ENCODE measurements at regions not wholly inside any gene's neighbourhood (a gene's known extent, or its start where the extent isn't known, plus 50 kb on each side); places are given as distances from the start of the nearest gene placed in this dataset.

DNA sequence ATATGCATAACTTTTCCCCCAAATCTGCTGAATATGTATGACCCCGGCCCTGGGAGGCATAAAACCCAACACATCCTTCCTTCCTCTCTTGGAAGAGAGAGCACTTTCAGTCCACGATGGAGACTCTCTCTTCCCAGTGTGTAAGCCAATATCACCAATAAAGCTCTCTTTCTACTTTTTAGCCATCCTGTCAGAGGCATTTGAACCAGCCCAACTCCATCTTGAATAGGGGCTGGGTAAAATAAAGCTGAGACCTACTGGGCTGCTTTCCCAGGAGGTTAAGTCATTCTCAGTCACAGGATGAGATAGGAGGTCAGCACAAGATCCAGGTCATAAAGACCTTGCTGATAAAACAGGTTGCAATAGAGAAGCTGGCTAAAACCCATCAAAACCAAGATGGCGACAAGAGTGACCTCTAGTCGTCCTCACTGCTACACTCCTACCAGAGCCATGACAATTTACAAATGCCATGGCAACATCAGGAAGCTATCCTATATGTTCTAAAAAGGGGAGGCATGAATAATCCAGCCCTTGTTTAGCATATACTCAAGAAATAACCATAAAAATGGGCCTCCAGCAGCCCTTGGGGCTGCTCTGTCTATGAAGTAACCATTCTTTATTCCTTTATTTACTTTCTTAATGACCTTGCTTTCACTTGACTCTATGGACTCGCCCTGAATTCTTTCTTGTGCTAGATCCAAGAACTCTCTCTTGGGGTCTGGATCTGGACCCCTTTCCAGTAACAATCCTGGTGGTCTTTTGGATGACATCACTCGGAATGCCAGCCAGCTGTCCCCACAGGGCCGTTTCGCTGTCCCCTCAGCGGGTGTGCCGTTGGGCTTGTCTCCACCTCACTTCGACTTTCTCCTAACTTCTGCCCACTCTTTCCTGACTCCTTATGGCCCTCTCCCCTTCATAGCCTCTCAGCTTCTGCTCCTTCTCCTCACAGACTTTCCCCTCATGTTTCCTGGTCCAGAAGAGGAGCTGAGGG is 53.4 kb upstream of the NKD1 start:
- H3K4me3 ChIP-seq: no peak overlapping the region
- no peaks in the 10 kb centered on the region for H3K27me3 ChIP-seq (ENCODE audit: control insufficient read depth in 3 of 3, insufficient read depth in 3 of 3, low read length in 2 of 3)
- WGBS, 2 donors: 88 to 94% methylated on average over 11 of the region's 11 CpGs
- DNase-seq (no peak), ATAC-seq (ENCODE audit: insufficient read depth, low FRiP score) (no peak)
- H3K36me3 ChIP-seq (ENCODE audit: control insufficient read depth in 4 of 4, insufficient read depth in 4 of 4, low read length in 4 of 4): no peaks in the 10 kb centered on the region
- no peak overlapping the region for H3K9ac ChIP-seq (ENCODE audit: insufficient read depth in 1 of 2, low read length in 2 of 2)
- TF ChIP-seq, protein P1, sequence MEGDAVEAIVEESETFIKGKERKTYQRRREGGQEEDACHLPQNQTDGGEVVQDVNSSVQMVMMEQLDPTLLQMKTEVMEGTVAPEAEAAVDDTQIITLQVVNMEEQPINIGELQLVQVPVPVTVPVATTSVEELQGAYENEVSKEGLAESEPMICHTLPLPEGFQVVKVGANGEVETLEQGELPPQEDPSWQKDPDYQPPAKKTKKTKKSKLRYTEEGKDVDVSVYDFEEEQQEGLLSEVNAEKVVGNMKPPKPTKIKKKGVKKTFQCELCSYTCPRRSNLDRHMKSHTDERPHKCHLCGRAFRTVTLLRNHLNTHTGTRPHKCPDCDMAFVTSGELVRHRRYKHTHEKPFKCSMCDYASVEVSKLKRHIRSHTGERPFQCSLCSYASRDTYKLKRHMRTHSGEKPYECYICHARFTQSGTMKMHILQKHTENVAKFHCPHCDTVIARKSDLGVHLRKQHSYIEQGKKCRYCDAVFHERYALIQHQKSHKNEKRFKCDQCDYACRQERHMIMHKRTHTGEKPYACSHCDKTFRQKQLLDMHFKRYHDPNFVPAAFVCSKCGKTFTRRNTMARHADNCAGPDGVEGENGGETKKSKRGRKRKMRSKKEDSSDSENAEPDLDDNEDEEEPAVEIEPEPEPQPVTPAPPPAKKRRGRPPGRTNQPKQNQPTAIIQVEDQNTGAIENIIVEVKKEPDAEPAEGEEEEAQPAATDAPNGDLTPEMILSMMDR (IDR thresholded peaks at IDR 0.05; ENCODE audit: control extremely low read depth, extremely low read depth): no peak
- peaks cover 0 to 15% (median 0%) of the 10 kb centered on the region in 5 donors for H3K4me1 ChIP-seq (ENCODE audit: control insufficient read depth in 5 of 5, insufficient read depth in 5 of 5, low read length in 5 of 5)
- H3K9me3 ChIP-seq (ENCODE audit: control insufficient read depth in 4 of 4, insufficient read depth in 3 of 4, low read length in 3 of 4): no peaks in the 10 kb centered on the region
- no peak overlapping the region for H3K27ac ChIP-seq (ENCODE audit: low read depth in 1 of 2, low read length in 1 of 2)

DNA sequence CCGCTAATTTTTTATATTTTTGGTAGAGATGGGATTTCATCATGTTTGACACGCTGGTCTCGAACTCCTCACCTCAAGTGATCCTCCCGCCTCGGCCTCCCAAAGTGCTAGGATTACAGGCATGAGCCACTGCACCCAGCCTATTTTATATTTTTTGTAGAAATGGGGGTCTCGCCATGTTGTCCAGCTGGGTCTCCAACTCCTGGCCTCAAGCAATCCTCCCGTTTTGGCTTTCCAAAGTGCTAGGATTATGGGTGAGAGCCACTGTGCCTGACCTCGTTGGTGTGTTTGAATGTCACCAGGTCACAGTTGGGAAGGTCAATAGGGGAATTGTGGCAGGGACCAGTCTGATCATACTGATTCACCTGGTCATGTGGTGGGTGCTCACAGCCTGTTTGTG is 56.7 kb upstream of the NKD1 start:
- H3K27me3 ChIP-seq (ENCODE audit: control insufficient read depth in 3 of 3, insufficient read depth in 3 of 3, low read length in 2 of 3): no peaks in the 10 kb centered on the region
- no peak overlapping the region for H3K9ac ChIP-seq (ENCODE audit: insufficient read depth in 1 of 2, low read length in 2 of 2)
- WGBS, 2 donors: 90 to 94% methylated on average over 8 of the region's 8 CpGs
- ATAC-seq (ENCODE audit: insufficient read depth, low FRiP score): no peak
- H3K36me3 ChIP-seq (ENCODE audit: control insufficient read depth in 4 of 4, insufficient read depth in 4 of 4, low read length in 4 of 4): no peaks in the 10 kb centered on the region
- no peaks in the 10 kb centered on the region for H3K9me3 ChIP-seq (ENCODE audit: control insufficient read depth in 4 of 4, insufficient read depth in 3 of 4, low read length in 3 of 4)
- TF ChIP-seq, protein P1 (IDR thresholded peaks at IDR 0.05; ENCODE audit: control extremely low read depth, extremely low read depth): no peak
- H3K4me1 ChIP-seq (ENCODE audit: control insufficient read depth in 5 of 5, insufficient read depth in 5 of 5, low read length in 5 of 5): no peaks in the 10 kb centered on the region
- H3K4me3 ChIP-seq: no peak overlapping the region
- DNase-seq: no peak
- H3K27ac ChIP-seq (ENCODE audit: low read depth in 1 of 2, low read length in 1 of 2): no peak overlapping the region

DNA sequence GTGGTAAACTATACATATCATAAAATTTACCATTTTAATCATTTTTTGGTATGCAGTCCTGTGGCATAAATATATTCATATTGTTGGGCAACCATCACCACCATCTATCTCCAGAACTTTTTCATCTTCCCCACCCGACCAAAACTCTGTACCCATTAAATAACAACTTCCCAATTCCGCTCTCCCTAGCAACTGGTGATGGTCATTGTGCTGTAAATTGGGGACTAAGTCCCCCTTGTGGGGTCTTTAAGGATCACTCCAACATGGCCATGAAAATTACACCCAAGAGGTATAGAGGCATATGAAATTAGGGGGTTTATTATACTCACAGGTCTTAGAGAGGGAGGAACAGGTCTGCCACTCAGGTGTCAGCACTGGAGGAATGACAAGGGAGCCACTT is 57.4 kb upstream of the NKD1 start:
- no peaks in the 10 kb centered on the region for H3K4me1 ChIP-seq (ENCODE audit: control insufficient read depth in 5 of 5, insufficient read depth in 5 of 5, low read length in 5 of 5)
- DNase-seq: no peak
- WGBS, 2 donors: 92 to 93% methylated on average over 2 of the region's 2 CpGs
- H3K27ac ChIP-seq (ENCODE audit: low read depth in 1 of 2, low read length in 1 of 2): no peak overlapping the region
- no peak for ATAC-seq (ENCODE audit: insufficient read depth, low FRiP score)
- H3K9me3 ChIP-seq (ENCODE audit: control insufficient read depth in 4 of 4, insufficient read depth in 3 of 4, low read length in 3 of 4): no peaks in the 10 kb centered on the region
- H3K27me3 ChIP-seq (ENCODE audit: control insufficient read depth in 3 of 3, insufficient read depth in 3 of 3, low read length in 2 of 3): no peaks in the 10 kb centered on the region
- no peak overlapping the region for H3K9ac ChIP-seq (ENCODE audit: insufficient read depth in 1 of 2, low read length in 2 of 2)
- TF ChIP-seq, protein P1 (IDR thresholded peaks at IDR 0.05; ENCODE audit: control extremely low read depth, extremely low read depth): no peak
- H3K4me3 ChIP-seq: no peak overlapping the region
- no peaks in the 10 kb centered on the region for H3K36me3 ChIP-seq (ENCODE audit: control insufficient read depth in 4 of 4, insufficient read depth in 4 of 4, low read length in 4 of 4)
